ENCODE measurements at regions not wholly inside any gene's neighbourhood (a gene's known extent, or its start where the extent isn't known, plus 50 kb on each side); places are given as distances from the start of the nearest gene placed in this dataset.

- Histone ChIP-seq H3K4me3 (ENCODE audit: low read depth in 1 of 3, low read length in 3 of 3) (no peak overlapping the region), H3K27me3 (ENCODE audit: control insufficient read depth in 4 of 4, insufficient read depth in 4 of 4, low read length in 3 of 4) (no peaks in the 10 kb centered on the region), H3K9me3 (ENCODE audit: control insufficient read depth in 4 of 4, low read length in 3 of 4) (no peaks in the 10 kb centered on the region), H3K27ac (ENCODE audit: low read depth in 1 of 2, low read length in 2 of 2) (no peak overlapping the region), H3K4me1 (ENCODE audit: control insufficient read depth in 4 of 4, insufficient read depth in 4 of 4, low read length in 3 of 4) (no peaks in the 10 kb centered on the region), H3K36me3 (ENCODE audit: control insufficient read depth in 4 of 4, insufficient read depth in 3 of 4, low read depth in 1 of 4, low read length in 3 of 4) (no peaks in the 10 kb centered on the region), H3K9ac (ENCODE audit: low read depth in 1 of 2, low read length in 2 of 2) (no peak overlapping the region)
- no peak for DNase-seq (ENCODE audit: low spot score)
- no peak for TF ChIP-seq MAX (IDR thresholded peaks at IDR 0.05)
- TF ChIP-seq FOXA2 (IDR thresholded peaks at IDR 0.05): no peak
- no peak for TF ChIP-seq GABPA (IDR thresholded peaks at IDR 0.05 in 1 of 2, conservative IDR thresholded peaks at IDR 0.05 in 1 of 2)
- no peak for TF ChIP-seq EGR1 (IDR thresholded peaks at IDR 0.05; ENCODE audit: low read depth in 2 of 2)
- no peak for TF ChIP-seq REST (IDR thresholded peaks at IDR 0.05)
- TF ChIP-seq YY1 (IDR thresholded peaks at IDR 0.05): no peak
- TF ChIP-seq TAF1 (conservative IDR thresholded peaks at IDR 0.05): no peak
- no peak for TF ChIP-seq ZBTB33 (IDR thresholded peaks at IDR 0.05)
- TF ChIP-seq HNF4G (IDR thresholded peaks at IDR 0.05): no peak
- TF ChIP-seq NR2F2 (IDR thresholded peaks at IDR 0.05): no peak
- TF ChIP-seq HNF4A (conservative IDR thresholded peaks at IDR 0.05): no peak
- TF ChIP-seq CTCF (IDR thresholded peaks at IDR 0.05; ENCODE audit: low read depth, low read length, missing input control): no peak
- no peak for TF ChIP-seq RAD21 (IDR thresholded peaks at IDR 0.05)
- TF ChIP-seq JUND (IDR thresholded peaks at IDR 0.05): no peak
- no peak for TF ChIP-seq SP1 (IDR thresholded peaks at IDR 0.05)
- no peak for TF ChIP-seq FOXA1 (IDR thresholded peaks at IDR 0.05)
- WGBS: 85% methylated on average over 5 of the region's 5 CpGs
Measured at GRCh38 chr1:57968321-57968720, 544.5 kb upstream of the DAB1 start.

- Histone ChIP-seq H3K4me3 (ENCODE audit: low read depth in 1 of 3, low read length in 3 of 3) (no peak overlapping the region), H3K27ac (ENCODE audit: low read depth in 1 of 2, low read length in 2 of 2) (no peak overlapping the region), H3K4me1 (ENCODE audit: control insufficient read depth in 4 of 4, insufficient read depth in 4 of 4, low read length in 3 of 4) (no peaks in the 10 kb centered on the region), H3K9ac (ENCODE audit: low read depth in 1 of 2, low read length in 2 of 2) (no peak overlapping the region), H3K27me3 (ENCODE audit: control insufficient read depth in 4 of 4, insufficient read depth in 4 of 4, low read length in 3 of 4) (no peaks in the 10 kb centered on the region), H3K36me3 (ENCODE audit: control insufficient read depth in 4 of 4, insufficient read depth in 3 of 4, low read depth in 1 of 4, low read length in 3 of 4) (no peaks in the 10 kb centered on the region), H3K9me3 (ENCODE audit: control insufficient read depth in 4 of 4, low read length in 3 of 4) (no peaks in the 10 kb centered on the region)
- no peak for DNase-seq (ENCODE audit: low spot score)
- TF ChIP-seq SP1 (IDR thresholded peaks at IDR 0.05) (no peak), REST (IDR thresholded peaks at IDR 0.05) (peak; percentile 96)
- 66% methylated on average over 3 of the region's 3 CpGs for WGBS
Measured at GRCh38 chr1:57966751-57967406, 543.0 kb upstream of the DAB1 start.

Measured in liver (tissue), 8 donors.